ENCODE measurements at regions not wholly inside any gene's neighbourhood (a gene's known extent, or its start where the extent isn't known, plus 50 kb on each side); places are given as distances from the start of the nearest gene placed in this dataset.

- TF ChIP-seq CTCF (IDR thresholded peaks at IDR 0.05) (no peak), POLR2A (IDR thresholded peaks at IDR 0.05) (no peak)
These were observed 72.8 kb upstream of the PCAT7 start for GRCh38 chr9:94482110-94482509.
